ENCODE measurements at regions not wholly inside any gene's neighbourhood (a gene's known extent, or its start where the extent isn't known, plus 50 kb on each side); places are given as distances from the start of the nearest gene placed in this dataset.

DNA sequence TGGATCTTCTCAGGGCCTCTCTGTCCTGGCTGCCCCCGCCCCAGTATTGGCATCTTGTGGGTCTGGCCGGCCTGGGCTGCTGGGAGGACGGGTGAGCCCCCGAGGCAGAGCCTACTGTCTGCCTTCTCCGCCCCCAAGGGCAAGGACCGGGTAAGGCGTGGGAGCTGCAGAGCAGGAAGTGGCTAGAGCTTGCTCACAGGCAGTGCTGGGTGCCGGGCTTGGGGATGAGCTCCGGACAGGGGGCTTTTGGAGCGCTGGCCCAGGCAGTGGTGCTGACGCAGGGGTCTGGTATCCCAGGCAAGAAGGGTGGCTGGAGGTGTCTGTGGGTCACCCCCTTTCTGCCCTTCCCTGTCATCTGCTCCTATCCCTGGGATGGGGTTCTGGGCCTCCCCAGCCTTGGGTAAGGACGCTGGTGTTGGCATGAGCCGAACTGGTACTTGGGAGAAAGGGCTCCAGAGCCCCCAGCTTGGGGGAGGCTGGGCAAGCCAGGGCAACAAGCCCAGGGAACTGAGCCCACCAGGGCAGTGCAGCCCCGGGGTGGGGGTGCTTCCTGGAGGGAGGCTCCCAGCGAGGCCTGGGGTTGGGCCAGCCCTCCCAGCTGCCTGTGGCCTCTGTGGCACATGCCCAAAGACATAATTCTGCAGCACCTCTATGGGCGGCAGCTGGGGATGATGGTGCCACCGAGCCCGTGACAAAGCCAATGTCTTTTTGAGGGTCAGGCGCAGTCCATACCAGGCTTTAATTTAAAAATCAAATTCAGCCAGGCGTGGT, 126.3 kb downstream of the KIF26A start:
- CTCF ChIA-PET: no interaction called here
- no peaks in the 10 kb centered on the region for H3K9me3 ChIP-seq (ENCODE audit: control insufficient read depth, insufficient read depth, low read depth, low read length)
- no peaks in the 10 kb centered on the region for H3K36me3 ChIP-seq (ENCODE audit: control insufficient read depth in 2 of 2, insufficient read depth in 1 of 2, low read length in 2 of 2)
- H3K4me1 ChIP-seq (ENCODE audit: control insufficient read depth, insufficient read depth, low read length): no peaks in the 10 kb centered on the region
- H3K27ac ChIP-seq (ENCODE audit: extremely low read depth, low read depth, low read length): no peak overlapping the region
- POLR2A ChIA-PET: no interaction called here
- H3K4me3 ChIP-seq (ENCODE audit: low read depth, low read length): no peak overlapping the region
- TF ChIP-seq KLF9 (tag by site-specific recombination; IDR thresholded peaks at IDR 0.05; ENCODE audit: low read depth) (no peak), ZNF133 (tag by site-specific recombination; IDR thresholded peaks at IDR 0.05) (no peak), ZNF629 (tag by site-specific recombination; IDR thresholded peaks at IDR 0.05) (no peak), ZNF239 (tag by site-specific recombination; IDR thresholded peaks at IDR 0.05) (no peak), FEZF1 (tag by site-specific recombination; IDR thresholded peaks at IDR 0.05) (no peak), ZNF830 (tag by site-specific recombination; IDR thresholded peaks at IDR 0.05; ENCODE audit: low read depth) (no peak), ZNF501 (tag by site-specific recombination; IDR thresholded peaks at IDR 0.05) (no peak), GLIS2 (tag by site-specific recombination; IDR thresholded peaks at IDR 0.05) (no peak), ZNF660 (tag by site-specific recombination; IDR thresholded peaks at IDR 0.05) (no peak), ZNF311 (tag by site-specific recombination; IDR thresholded peaks at IDR 0.05; ENCODE audit: borderline replicate concordance) (no peak)
- TF ChIP-seq, protein P1, sequence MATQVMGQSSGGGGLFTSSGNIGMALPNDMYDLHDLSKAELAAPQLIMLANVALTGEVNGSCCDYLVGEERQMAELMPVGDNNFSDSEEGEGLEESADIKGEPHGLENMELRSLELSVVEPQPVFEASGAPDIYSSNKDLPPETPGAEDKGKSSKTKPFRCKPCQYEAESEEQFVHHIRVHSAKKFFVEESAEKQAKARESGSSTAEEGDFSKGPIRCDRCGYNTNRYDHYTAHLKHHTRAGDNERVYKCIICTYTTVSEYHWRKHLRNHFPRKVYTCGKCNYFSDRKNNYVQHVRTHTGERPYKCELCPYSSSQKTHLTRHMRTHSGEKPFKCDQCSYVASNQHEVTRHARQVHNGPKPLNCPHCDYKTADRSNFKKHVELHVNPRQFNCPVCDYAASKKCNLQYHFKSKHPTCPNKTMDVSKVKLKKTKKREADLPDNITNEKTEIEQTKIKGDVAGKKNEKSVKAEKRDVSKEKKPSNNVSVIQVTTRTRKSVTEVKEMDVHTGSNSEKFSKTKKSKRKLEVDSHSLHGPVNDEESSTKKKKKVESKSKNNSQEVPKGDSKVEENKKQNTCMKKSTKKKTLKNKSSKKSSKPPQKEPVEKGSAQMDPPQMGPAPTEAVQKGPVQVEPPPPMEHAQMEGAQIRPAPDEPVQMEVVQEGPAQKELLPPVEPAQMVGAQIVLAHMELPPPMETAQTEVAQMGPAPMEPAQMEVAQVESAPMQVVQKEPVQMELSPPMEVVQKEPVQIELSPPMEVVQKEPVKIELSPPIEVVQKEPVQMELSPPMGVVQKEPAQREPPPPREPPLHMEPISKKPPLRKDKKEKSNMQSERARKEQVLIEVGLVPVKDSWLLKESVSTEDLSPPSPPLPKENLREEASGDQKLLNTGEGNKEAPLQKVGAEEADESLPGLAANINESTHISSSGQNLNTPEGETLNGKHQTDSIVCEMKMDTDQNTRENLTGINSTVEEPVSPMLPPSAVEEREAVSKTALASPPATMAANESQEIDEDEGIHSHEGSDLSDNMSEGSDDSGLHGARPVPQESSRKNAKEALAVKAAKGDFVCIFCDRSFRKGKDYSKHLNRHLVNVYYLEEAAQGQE (tag by site-specific recombination; IDR thresholded peaks at IDR 0.05): no peak
- TF ChIP-seq, protein P2, sequence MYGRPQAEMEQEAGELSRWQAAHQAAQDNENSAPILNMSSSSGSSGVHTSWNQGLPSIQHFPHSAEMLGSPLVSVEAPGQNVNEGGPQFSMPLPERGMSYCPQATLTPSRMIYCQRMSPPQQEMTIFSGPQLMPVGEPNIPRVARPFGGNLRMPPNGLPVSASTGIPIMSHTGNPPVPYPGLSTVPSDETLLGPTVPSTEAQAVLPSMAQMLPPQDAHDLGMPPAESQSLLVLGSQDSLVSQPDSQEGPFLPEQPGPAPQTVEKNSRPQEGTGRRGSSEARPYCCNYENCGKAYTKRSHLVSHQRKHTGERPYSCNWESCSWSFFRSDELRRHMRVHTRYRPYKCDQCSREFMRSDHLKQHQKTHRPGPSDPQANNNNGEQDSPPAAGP (tag by site-specific recombination; IDR thresholded peaks at IDR 0.05): no peak
- TF ChIP-seq, protein P3, sequence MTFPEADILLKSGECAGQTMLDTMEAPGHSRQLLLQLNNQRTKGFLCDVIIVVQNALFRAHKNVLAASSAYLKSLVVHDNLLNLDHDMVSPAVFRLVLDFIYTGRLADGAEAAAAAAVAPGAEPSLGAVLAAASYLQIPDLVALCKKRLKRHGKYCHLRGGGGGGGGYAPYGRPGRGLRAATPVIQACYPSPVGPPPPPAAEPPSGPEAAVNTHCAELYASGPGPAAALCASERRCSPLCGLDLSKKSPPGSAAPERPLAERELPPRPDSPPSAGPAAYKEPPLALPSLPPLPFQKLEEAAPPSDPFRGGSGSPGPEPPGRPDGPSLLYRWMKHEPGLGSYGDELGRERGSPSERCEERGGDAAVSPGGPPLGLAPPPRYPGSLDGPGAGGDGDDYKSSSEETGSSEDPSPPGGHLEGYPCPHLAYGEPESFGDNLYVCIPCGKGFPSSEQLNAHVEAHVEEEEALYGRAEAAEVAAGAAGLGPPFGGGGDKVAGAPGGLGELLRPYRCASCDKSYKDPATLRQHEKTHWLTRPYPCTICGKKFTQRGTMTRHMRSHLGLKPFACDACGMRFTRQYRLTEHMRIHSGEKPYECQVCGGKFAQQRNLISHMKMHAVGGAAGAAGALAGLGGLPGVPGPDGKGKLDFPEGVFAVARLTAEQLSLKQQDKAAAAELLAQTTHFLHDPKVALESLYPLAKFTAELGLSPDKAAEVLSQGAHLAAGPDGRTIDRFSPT (tag by site-specific recombination; IDR thresholded peaks at IDR 0.05): no peak

DNA sequence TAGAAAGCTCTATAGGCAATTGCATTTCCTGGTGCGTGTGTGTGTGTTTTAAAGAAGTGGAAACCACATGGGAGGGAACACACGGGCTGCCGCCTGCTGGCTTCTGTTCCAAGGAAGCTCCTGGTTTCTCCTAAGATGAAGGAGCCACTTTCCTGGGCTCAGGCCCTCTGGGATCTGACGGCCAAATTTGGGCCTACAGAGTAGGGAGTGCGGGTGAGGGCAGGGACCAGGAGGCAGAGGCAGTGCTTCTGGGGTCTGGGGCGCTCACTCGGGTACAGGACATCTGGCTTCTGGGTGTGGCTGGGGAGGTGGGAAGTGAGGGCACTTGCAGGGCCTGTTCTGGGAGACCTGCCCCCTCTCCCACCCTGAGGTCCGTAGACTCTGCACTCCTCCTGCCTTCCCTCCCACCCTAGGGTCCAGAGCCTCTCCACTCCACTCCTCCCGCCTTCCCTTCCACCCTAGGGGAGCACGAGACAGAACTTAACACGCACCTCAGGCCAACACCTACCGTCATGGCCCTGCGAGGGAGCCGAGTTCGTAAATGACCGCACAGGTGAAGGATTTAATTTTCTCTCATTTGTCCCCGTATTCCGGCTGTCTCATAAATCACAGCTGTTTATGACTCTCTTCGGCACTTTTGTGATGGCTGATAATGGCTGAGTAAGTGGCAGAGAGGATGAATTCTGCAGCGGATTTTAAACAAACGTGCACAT, 127.7 kb downstream of the KIF26A start:
- POLR2A ChIA-PET: no interaction called here
- Histone ChIP-seq H3K27ac (ENCODE audit: extremely low read depth, low read depth, low read length) (no peak overlapping the region), H3K4me3 (ENCODE audit: low read depth, low read length) (no peak overlapping the region), H3K4me1 (ENCODE audit: control insufficient read depth, insufficient read depth, low read length) (no peaks in the 10 kb centered on the region), H3K9me3 (ENCODE audit: control insufficient read depth, insufficient read depth, low read depth, low read length) (no peaks in the 10 kb centered on the region), H3K36me3 (ENCODE audit: control insufficient read depth in 2 of 2, insufficient read depth in 1 of 2, low read length in 2 of 2) (no peaks in the 10 kb centered on the region)
- CTCF ChIA-PET: interaction anchor here (0.7 kb wide), 2 partner anchors 9 to 374 kb away, joined by 3 read pairs; no protein-coding TSS in a partner anchor
- no peak for TF ChIP-seq ZNF132 (tag by site-specific recombination; IDR thresholded peaks at IDR 0.05; ENCODE audit: borderline replicate concordance)

Data from HEK293 (cell line).